ENCODE measurements at regions not wholly inside any gene's neighbourhood (a gene's known extent, or its start where the extent isn't known, plus 50 kb on each side); places are given as distances from the start of the nearest gene placed in this dataset.
"Not testable (repeated sequence)": the region's sequence is repeated elsewhere in the genome, so short reads cannot be mapped to it uniquely, and the experiment has no call there.

- Mint-ChIP-seq H3K36me3 (ENCODE audit: low read depth) (no peaks in the 10 kb centered on the region), H3K9me3 (peaks cover 5% of the 10 kb centered on the region), H3K4me3 (no peak overlapping the region), H3K27me3 (no peaks in the 10 kb centered on the region), H3K4me1 (ENCODE audit: low read depth) (no peaks in the 10 kb centered on the region), H3K27ac (no peak overlapping the region)
- CTCF ChIA-PET: no interaction called here
- intact Hi-C loops (cut with micrococcal nuclease): no loop called here
- ATAC-seq (no peak), DNase-seq (no peak)
- POLR2A ChIA-PET: no interaction called here
- TF ChIP-seq CTCF (IDR thresholded peaks at IDR 0.05): no peak
Observed at GRCh38 chr14:28157887-28158791, 608.4 kb upstream of the FOXG1 start.

DNA sequence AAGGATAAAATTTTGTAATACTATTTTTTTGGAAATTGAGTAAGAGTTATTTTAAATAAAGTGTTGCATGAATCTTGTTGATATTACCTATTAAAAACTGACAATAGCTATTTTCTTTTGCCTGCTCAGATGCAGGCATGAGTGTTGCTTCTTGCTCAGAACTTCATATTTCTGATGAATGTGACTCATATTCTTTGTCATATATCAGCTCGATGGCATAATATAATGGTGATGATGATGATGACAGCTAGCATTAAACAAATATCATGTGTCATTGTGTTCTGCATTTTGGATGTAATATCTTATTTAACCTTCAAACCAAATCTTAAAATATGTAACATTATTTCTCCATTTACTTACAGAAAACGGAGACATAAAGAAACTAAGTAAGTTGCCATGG, 605.5 kb upstream of the FOXG1 start:
- ATAC-seq: no peak

GRCh38 chr14:28163233-28163632, 603.4 kb upstream of the FOXG1 start:
- CTCF ChIA-PET: no interaction called here
- Mint-ChIP-seq H3K4me3 (no peak overlapping the region), H3K27ac (no peak overlapping the region), H3K27me3 (no peaks in the 10 kb centered on the region), H3K4me1 (ENCODE audit: low read depth) (no peaks in the 10 kb centered on the region), H3K36me3 (ENCODE audit: low read depth) (no peaks in the 10 kb centered on the region), H3K9me3 (peaks cover 13% of the 10 kb centered on the region)
- DNase-seq (no peak), ATAC-seq (no peak)
- POLR2A ChIA-PET: no interaction called here
- TF ChIP-seq CTCF (IDR thresholded peaks at IDR 0.05): no peak
- intact Hi-C loops (cut with micrococcal nuclease): no loop called here

More for the DNA sequence above, 605.5 kb upstream of the FOXG1 start:
- DNase-seq: no peak
- Mint-ChIP-seq H3K27me3 (no peaks in the 10 kb centered on the region), H3K27ac (no peak overlapping the region), H3K9me3 (peaks cover 10% of the 10 kb centered on the region), H3K36me3 (ENCODE audit: low read depth) (no peaks in the 10 kb centered on the region), H3K4me1 (ENCODE audit: low read depth) (no peaks in the 10 kb centered on the region), H3K4me3 (no peak overlapping the region)
- ChIA-PET POLR2A (no interaction called here), CTCF (no interaction called here)
- intact Hi-C loops (cut with micrococcal nuclease): no loop called here
- no peak for TF ChIP-seq CTCF (IDR thresholded peaks at IDR 0.05)

- ATAC-seq (no peak), DNase-seq (no peak)
- TF ChIP-seq CTCF (IDR thresholded peaks at IDR 0.05): no peak
- Mint-ChIP-seq H3K4me3 (no peak overlapping the region), H3K4me1 (ENCODE audit: low read depth) (no peaks in the 10 kb centered on the region), H3K9me3 (peaks cover 13% of the 10 kb centered on the region), H3K36me3 (ENCODE audit: low read depth) (no peaks in the 10 kb centered on the region), H3K27me3 (no peaks in the 10 kb centered on the region), H3K27ac (no peak overlapping the region)
- CTCF ChIA-PET: no interaction called here
- intact Hi-C loops (cut with micrococcal nuclease): no loop called here
- POLR2A ChIA-PET: no interaction called here
Observed at GRCh38 chr14:28163897-28164296, 602.7 kb upstream of the FOXG1 start.

GRCh38 chr14:28187902-28188830, 578.4 kb upstream of the FOXG1 start:
- ATAC-seq; H3K4me1 Mint-ChIP-seq (ENCODE audit: low read depth); H3K27ac Mint-ChIP-seq; H3K9me3 Mint-ChIP-seq; POLR2A ChIA-PET; DNase-seq; H3K27me3 Mint-ChIP-seq; H3K4me3 Mint-ChIP-seq; intact Hi-C loops (cut with micrococcal nuclease); H3K36me3 Mint-ChIP-seq (ENCODE audit: low read depth); CTCF ChIA-PET: not testable (repeated sequence)

Data from activated CD8-positive, alpha-beta T cell treated with anti-CD3 and anti-CD28 coated beads for 36 hours (primary cell).